ENCODE measurements at regions not wholly inside any gene's neighbourhood (a gene's known extent, or its start where the extent isn't known, plus 50 kb on each side); places are given as distances from the start of the nearest gene placed in this dataset.
A peak's percentile ranks its signal among the peaks of the same experiment; 100 is the strongest.

GRCh38 chr3:56985878-56986277 lies 74.6 kb upstream of the SPATA12 start:
- Mint-ChIP-seq H3K4me1 (peaks cover 22% of the 10 kb centered on the region), H3K36me3 (no peaks in the 10 kb centered on the region), H3K9me3 (peaks cover 0 to 1% (median 0%) of the 10 kb centered on the region in 7 donors), H3K27ac (no peak overlapping the region), H3K27me3 (ENCODE audit: low read depth in 3 of 3) (peaks cover 3 to 10% (median 7%) of the 10 kb centered on the region in 3 donors), H3K4me3 (no peak overlapping the region)
- no peak for TF ChIP-seq CTCF (IDR thresholded peaks at IDR 0.05)
- H3K36me3 ChIP-seq (replicated peaks in 1 of 2; ENCODE audit: control insufficient read depth in 1 of 2, insufficient read depth in 2 of 2, low read length in 2 of 2): no peaks in the 10 kb centered on the region
- no peaks in the 10 kb centered on the region for H3K9me3 ChIP-seq (replicated peaks in 1 of 2; ENCODE audit: control insufficient read depth in 1 of 2, insufficient read depth in 1 of 2, low read length in 2 of 2)
- no peak overlapping the region for H3K4me2 ChIP-seq (replicated peaks; ENCODE audit: extremely low read depth, low read length, poor library complexity, severe bottlenecking)
- peak; percentile 12 to 37 (median 33) for DNase-seq
- H3K4me1 ChIP-seq (ENCODE audit: control insufficient read depth in 1 of 2, insufficient read depth in 2 of 2, low read length in 2 of 2): peaks cover 10 to 19% of the 10 kb centered on the region in 2 donors
- WGBS (ENCODE audit: insufficient coverage): 100% methylated on average over 1 of the region's 2 CpGs
- H2AFZ ChIP-seq (ENCODE audit: insufficient read depth, low read depth, low read length, poor library complexity, severe bottlenecking): peak overlapping the region; percentile 5
- H3K27ac ChIP-seq (ENCODE audit: low read depth in 1 of 2, low read length in 2 of 2): no peak overlapping the region
- no peaks in the 10 kb centered on the region for H4K20me1 ChIP-seq (ENCODE audit: insufficient read depth, low read length)
- H3K4me3 ChIP-seq (replicated peaks in 1 of 3; ENCODE audit: low read depth in 2 of 3, low read length in 3 of 3): no peak overlapping the region
- no peaks in the 10 kb centered on the region for H3K79me2 ChIP-seq (ENCODE audit: insufficient read depth, low read length)
- intact Hi-C loops (cut with micrococcal nuclease): loop anchor here (5.0 to 10.0 kb wide), 3 partner anchors 61 to 184 kb away; partner anchors contain the start of gene ARHGEF3 (in 1 of the 2)
- no peak overlapping the region for H3K9ac ChIP-seq (ENCODE audit: insufficient read depth, low read length, poor library complexity, severe bottlenecking)
- H3K27me3 ChIP-seq (ENCODE audit: control insufficient read depth in 2 of 2, insufficient read depth in 2 of 2, low read length in 2 of 2): no peaks in the 10 kb centered on the region

DNA sequence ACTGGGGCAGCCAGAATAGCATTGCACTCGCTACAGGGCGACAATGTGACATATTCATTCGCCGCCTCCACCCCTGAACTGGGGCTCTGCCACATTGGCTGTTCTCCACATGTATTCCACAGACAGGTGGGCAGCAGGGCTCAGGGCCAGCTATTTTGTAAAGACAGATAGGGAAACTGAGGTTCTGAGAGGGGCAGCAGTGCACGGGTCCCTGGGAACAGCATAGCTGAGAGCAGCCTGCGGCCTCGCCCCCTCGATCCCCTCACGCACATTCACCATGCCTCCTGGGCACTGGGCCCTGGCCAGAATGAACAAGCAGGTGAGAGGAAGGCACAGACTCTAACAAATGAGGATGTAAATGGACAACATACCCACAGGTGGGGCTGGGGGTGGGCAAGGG lies 75.0 kb upstream of the SPATA12 start:
- Histone ChIP-seq H2AFZ (ENCODE audit: insufficient read depth, low read depth, low read length, poor library complexity, severe bottlenecking) (no peak overlapping the region), H4K20me1 (ENCODE audit: insufficient read depth, low read length) (no peaks in the 10 kb centered on the region), H3K4me3 (replicated peaks in 1 of 3; ENCODE audit: low read depth in 2 of 3, low read length in 3 of 3) (no peak overlapping the region), H3K27ac (ENCODE audit: low read depth in 1 of 2, low read length in 2 of 2) (no peak overlapping the region), H3K9ac (ENCODE audit: insufficient read depth, low read length, poor library complexity, severe bottlenecking) (no peak overlapping the region), H3K9me3 (replicated peaks in 1 of 2; ENCODE audit: control insufficient read depth in 1 of 2, insufficient read depth in 1 of 2, low read length in 2 of 2) (no peaks in the 10 kb centered on the region), H3K36me3 (replicated peaks in 1 of 2; ENCODE audit: control insufficient read depth in 1 of 2, insufficient read depth in 2 of 2, low read length in 2 of 2) (no peaks in the 10 kb centered on the region), H3K4me1 (ENCODE audit: control insufficient read depth in 1 of 2, insufficient read depth in 2 of 2, low read length in 2 of 2) (peaks cover 14 to 23% of the 10 kb centered on the region in 2 donors), H3K79me2 (ENCODE audit: insufficient read depth, low read length) (no peaks in the 10 kb centered on the region), H3K27me3 (ENCODE audit: control insufficient read depth in 2 of 2, insufficient read depth in 2 of 2, low read length in 2 of 2) (no peaks in the 10 kb centered on the region), H3K4me2 (replicated peaks; ENCODE audit: extremely low read depth, low read length, poor library complexity, severe bottlenecking) (no peak overlapping the region)
- H3K36me3 Mint-ChIP-seq: no peaks in the 10 kb centered on the region
- H3K4me3 Mint-ChIP-seq: no peak overlapping the region
- intact Hi-C loops (cut with micrococcal nuclease): loop anchor here (5.0 to 10.0 kb wide), 3 partner anchors 61 to 183 kb away; partner anchors contain the start of gene ARHGEF3 (in 1 of the 2)
- no peak for DNase-seq
- WGBS (ENCODE audit: insufficient coverage): 95% methylated on average over 5 of the region's 9 CpGs
- peaks cover 0 to 1% (median 0%) of the 10 kb centered on the region in 7 donors for H3K9me3 Mint-ChIP-seq
- no peak for TF ChIP-seq CTCF (IDR thresholded peaks at IDR 0.05)
- no peak overlapping the region for H3K27ac Mint-ChIP-seq
- peaks cover 1 to 10% (median 7%) of the 10 kb centered on the region in 3 donors for H3K27me3 Mint-ChIP-seq (ENCODE audit: low read depth in 3 of 3)
- H3K4me1 Mint-ChIP-seq: peaks cover 25% of the 10 kb centered on the region
